ENCODE measurements at regions not wholly inside any gene's neighbourhood (a gene's known extent, or its start where the extent isn't known, plus 50 kb on each side); places are given as distances from the start of the nearest gene placed in this dataset.

DNA sequence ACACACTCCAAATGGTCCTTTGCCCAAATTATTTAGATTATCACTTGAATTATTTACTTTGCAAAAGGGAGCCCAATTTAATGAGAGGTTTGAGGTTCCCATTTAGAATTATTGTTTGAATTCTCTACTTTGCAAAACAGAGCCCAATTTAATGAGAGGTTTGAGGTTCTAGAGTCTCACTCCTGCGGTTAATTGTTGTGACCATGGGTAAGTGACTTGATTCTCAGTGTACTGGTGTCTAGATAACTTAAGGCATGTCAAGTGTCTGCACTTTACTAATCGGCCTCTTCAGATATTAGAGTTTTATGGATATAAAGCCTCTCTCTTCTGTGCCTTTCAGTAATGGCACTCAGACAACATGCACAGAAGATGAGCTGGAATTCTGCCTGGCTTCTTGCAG, 67.5 kb downstream of the YIPF5 start:
- Histone ChIP-seq H3K27me3 (ENCODE audit: control insufficient read depth, insufficient read depth, low read length) (no peaks in the 10 kb centered on the region), H3K4me3 (ENCODE audit: low read depth, low read length) (no peak overlapping the region), H3K27ac (ENCODE audit: low read depth, low read length) (no peak overlapping the region), H3K9me3 (ENCODE audit: control insufficient read depth, insufficient read depth, low read length) (no peaks in the 10 kb centered on the region)
- DNase-seq (ENCODE audit: low read depth, low spot score): no peak
- POLR2A ChIA-PET: interaction anchor here (0.6 kb wide), 1 partner anchor 14 kb away, joined by 3 read pairs; no protein-coding TSS in a partner anchor
- CTCF ChIA-PET: no interaction called here
- TF ChIP-seq, protein P1, sequence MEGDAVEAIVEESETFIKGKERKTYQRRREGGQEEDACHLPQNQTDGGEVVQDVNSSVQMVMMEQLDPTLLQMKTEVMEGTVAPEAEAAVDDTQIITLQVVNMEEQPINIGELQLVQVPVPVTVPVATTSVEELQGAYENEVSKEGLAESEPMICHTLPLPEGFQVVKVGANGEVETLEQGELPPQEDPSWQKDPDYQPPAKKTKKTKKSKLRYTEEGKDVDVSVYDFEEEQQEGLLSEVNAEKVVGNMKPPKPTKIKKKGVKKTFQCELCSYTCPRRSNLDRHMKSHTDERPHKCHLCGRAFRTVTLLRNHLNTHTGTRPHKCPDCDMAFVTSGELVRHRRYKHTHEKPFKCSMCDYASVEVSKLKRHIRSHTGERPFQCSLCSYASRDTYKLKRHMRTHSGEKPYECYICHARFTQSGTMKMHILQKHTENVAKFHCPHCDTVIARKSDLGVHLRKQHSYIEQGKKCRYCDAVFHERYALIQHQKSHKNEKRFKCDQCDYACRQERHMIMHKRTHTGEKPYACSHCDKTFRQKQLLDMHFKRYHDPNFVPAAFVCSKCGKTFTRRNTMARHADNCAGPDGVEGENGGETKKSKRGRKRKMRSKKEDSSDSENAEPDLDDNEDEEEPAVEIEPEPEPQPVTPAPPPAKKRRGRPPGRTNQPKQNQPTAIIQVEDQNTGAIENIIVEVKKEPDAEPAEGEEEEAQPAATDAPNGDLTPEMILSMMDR (IDR thresholded peaks at IDR 0.05; ENCODE audit: low read depth, low read length): no peak

DNA sequence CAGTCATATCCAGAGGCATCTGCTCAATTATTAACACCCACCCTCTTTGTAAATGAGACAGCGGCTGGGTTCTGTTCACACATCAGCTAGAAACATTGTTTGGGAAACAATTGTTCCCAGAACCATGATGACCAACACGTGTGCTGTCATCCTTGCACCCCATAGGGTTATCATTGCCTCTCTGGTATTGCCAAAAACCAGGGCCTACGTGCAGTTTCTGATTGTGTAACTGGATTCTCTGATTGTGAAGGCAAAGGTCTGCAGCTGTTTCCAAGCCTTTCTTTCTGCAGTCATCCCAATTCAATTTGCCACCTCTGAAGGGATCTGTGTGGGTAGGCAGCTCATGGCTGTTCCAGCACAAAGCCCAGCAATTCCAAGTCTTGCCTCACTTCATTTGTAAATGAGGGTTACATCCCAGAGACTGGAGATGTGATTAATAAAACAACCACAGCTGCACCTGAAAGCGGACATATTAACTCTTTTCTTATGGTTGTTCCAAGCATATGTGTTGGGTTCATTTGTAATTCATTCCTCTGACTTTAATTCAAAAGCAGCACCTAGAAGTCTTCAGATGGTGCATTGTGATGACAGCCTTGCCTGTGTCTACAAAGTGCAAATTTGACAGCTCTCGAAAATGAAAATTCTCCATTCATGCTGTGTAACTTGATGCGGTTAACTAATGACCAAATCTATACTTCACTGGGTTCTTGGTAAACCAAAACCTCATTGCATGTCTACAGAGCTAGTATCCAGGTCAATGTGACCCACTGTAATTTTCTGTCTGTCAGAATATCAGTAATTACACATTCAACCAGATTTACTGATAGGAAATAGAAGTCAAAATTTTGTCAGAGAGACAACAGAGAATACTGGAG, 66.6 kb downstream of the YIPF5 start:
- Histone ChIP-seq H3K9me3 (ENCODE audit: control insufficient read depth, insufficient read depth, low read length) (no peaks in the 10 kb centered on the region), H3K4me3 (ENCODE audit: low read depth, low read length) (no peak overlapping the region), H3K27me3 (ENCODE audit: control insufficient read depth, insufficient read depth, low read length) (no peaks in the 10 kb centered on the region), H3K27ac (ENCODE audit: low read depth, low read length) (no peak overlapping the region)
- TF ChIP-seq, protein P1 (IDR thresholded peaks at IDR 0.05; ENCODE audit: low read depth, low read length): no peak
- DNase-seq (ENCODE audit: low read depth, low spot score): no peak
- CTCF ChIA-PET: no interaction called here
- POLR2A ChIA-PET: no interaction called here

DNA sequence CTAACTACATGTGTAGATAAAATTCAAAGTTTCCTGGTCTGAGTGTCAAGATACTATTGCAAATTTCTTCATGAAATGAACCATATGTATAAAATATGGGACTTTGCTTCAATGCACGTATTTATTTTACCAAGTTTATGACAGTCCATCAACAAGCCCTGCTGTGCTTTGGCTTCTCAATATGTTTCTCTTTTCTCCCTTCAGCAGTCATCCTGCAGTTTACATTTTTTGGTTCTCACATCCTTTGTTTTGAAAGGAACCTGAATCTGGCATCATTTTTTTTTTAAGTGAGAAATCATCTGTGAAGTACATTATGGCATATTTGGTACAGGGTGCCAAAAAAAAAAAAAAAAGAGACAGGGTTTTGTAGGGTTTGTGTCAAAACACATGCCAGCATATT, 65.1 kb downstream of the YIPF5 start:
- CTCF ChIA-PET: no interaction called here
- Histone ChIP-seq H3K9me3 (ENCODE audit: control insufficient read depth, insufficient read depth, low read length) (no peaks in the 10 kb centered on the region), H3K4me3 (ENCODE audit: low read depth, low read length) (no peak overlapping the region), H3K27ac (ENCODE audit: low read depth, low read length) (no peak overlapping the region), H3K27me3 (ENCODE audit: control insufficient read depth, insufficient read depth, low read length) (no peaks in the 10 kb centered on the region)
- DNase-seq (ENCODE audit: low read depth, low spot score): no peak
- POLR2A ChIA-PET: interaction anchor here (0.7 kb wide), 2 partner anchors 33 to 518 kb away, joined by 3 to 5 read pairs; no protein-coding TSS in a partner anchor
- TF ChIP-seq, protein P1 (IDR thresholded peaks at IDR 0.05; ENCODE audit: low read depth, low read length): no peak

DNA sequence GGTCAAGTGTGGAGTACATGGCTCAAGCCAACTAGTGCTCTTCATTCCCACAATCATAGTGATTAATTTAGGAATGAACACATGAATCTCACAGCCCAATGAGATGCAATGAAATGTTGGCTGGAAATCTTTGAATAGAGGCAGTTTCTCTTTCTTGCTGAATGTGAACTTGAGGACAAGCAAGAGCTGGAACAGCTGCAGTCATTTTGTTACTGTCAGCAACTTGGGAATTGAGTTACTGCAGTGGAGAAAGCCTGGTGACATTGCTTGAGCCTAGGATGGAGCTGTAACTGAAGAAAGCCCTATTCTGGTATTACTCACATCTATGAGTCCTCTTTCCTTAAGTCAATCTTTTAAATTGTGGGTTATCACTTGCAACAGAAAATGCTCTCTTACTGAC, 62.3 kb downstream of the YIPF5 start:
- no peak overlapping the region for H3K27ac ChIP-seq (ENCODE audit: low read depth, low read length)
- no peak for DNase-seq (ENCODE audit: low read depth, low spot score)
- no peak overlapping the region for H3K4me3 ChIP-seq (ENCODE audit: low read depth, low read length)
- TF ChIP-seq, protein P1 (IDR thresholded peaks at IDR 0.05; ENCODE audit: low read depth, low read length): no peak
- ChIA-PET CTCF (no interaction called here), POLR2A (no interaction called here)
- no peaks in the 10 kb centered on the region for H3K27me3 ChIP-seq (ENCODE audit: control insufficient read depth, insufficient read depth, low read length)
- H3K9me3 ChIP-seq (ENCODE audit: control insufficient read depth, insufficient read depth, low read length): no peaks in the 10 kb centered on the region

All from AG04450 (cell line).